Stimulated activated CD8-positive, alpha-beta memory T cell treated with anti-CD3 and anti-CD28 coated beads, Interleukin-4, amount 100 ng/mL, for 4 hours (primary cell): ENCODE measurements at regions not wholly inside any gene's neighbourhood (a gene's known extent, or its start where the extent isn't known, plus 50 kb on each side); places are given as distances from the start of the nearest gene placed in this dataset.
"Not testable (repeated sequence)": the region's sequence is repeated elsewhere in the genome, so short reads cannot be mapped to it uniquely, and the experiment has no call there.

Experiments used
- DNase-seq, 2 donors: peaks; one replicate each; pipeline ENCODE4 v3.0.0-alpha.2; 2020; ENCODE audit warnings: low read depth in 2 of 2, low spot score in 1 of 2

- DNase-seq: not testable (repeated sequence)
These were observed 66.6 kb upstream of the ZNF195 start for GRCh38 chr11:3445535-3445934.

DNA sequence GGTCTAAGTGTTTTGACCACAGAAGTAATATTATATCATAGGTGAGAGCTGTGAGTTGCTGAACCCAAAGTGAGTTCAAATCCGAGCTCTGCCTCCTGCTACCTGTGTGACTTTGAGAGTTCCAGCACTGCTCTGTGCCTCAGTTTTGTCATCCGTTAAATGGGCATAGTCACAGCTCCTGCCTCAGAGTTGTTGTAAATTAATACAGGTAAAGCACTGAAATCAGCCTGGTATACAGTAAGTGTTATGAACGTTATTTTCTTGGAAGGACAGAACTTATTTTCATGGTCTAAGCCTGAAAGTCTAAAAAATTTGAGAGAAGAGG, 65.4 kb upstream of the ZNF195 start:
- not testable (repeated sequence) for DNase-seq

GRCh38 chr11:3443700-3444419, 64.9 kb upstream of the ZNF195 start:
- DNase-seq: not testable (repeated sequence)

DNA sequence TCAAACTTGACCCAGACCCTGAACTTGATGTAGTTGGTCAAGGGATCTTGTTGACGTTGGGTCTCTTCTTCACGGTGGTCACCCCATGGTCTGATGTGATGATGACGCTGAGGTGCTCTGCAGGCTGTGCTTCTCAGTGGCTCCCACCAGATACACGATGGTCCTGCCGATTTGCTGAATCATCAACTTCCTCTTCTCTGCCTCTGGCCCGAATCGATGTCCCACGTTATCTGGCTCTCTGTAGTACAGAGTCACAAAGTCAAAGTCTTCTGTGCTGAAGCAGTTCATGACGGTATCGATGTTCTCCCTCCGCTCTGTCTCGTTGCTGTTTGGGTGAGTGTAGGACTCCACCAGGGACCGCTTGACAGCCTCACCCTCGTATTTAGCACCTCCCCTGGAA, 58.5 kb upstream of the ZNF195 start:
- DNase-seq: not testable (repeated sequence)

GRCh38 chr11:3434976-3435375, 56.0 kb upstream of the ZNF195 start:
- no peak for DNase-seq

DNA sequence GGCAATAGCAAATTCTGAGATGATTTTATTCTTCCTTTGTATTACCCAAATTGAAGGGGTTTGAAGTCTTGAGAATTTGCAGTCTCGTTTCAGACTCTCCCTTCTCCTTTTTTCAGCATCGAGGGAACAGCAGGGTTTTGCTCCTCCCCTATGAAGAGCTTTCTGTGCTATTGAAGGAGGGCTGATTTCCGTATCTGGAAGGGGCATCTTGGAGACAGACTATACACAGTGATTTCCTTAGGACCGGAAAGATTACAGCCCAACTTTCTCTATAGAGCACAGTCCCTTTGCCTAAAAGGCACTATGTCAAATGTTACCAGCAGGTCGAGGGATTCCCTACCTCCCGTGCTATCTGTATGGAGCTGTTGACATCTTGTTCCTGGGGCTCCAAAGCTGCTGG, 50.2 kb upstream of the ZNF195 start:
- DNase-seq: not testable (repeated sequence)
